ENCODE measurements at regions not wholly inside any gene's neighbourhood (a gene's known extent, or its start where the extent isn't known, plus 50 kb on each side); places are given as distances from the start of the nearest gene placed in this dataset.

DNA sequence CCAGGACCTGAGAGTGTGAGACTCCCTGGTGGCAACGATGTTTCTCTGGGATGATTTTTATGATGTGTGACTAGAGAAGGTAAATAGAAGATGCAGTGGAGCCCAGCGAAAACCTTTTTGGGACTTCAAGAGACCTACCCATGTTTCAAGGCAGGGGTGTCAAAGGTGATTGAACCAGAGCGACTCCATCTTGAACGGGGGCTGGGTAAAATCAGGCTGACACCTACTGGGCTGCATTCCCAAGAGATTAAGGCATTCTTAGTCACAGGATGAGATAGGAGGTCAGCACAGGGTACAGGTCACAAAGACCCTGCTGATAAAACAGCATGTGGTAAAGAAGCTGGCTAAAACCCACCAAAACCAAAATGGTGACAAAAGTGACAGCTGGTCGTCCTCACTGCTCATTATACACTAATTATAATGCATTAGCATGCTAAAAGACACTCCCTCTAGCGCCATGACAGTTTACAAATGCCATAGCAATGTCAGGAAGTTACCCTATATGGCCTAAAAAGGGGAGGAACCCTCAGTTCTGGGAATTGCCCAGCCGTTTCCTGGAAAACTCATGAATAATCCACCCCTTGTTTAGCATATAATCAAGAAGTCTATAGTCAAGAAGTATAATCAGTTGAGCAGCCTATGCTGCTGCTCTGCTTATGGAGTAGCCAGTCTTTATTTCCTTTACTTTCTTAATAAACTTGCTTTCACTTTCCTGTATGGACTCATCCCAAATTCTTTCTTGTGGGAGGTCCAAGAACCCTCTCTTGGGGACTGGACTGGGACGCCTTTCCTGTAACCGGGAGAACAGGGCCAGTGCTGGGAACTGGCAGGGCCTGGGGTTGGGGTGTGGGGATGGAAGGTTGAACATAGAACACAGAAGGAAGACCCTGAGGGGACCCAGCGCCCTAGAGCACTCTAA is 526.4 kb downstream of the QKI start:
- DNase-seq, result no peak

DNA sequence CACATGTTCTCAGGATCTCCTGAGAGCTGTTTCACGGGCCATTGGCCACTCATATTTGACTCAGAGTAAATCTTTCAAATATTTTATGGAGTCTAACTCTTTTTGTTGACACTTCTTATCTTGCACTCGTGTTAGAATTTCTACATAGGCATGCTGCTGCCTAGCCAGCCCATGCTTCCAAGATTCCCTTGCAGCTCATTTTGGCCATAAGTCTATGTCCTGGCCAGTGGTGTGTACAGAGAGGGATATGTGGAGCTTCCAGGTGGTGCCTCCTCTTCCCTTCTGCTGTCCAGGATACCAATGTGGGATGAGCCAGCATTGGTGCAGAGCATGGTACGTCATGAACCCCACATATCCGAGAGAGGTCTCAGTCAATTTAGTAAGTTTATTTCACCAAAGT is 522.6 kb downstream of the QKI start:
- DNase-seq, result no peak

- no peak for DNase-seq
Observed at GRCh38 chr6:163935158-163935762, 520.7 kb downstream of the QKI start.

- no peak for DNase-seq
Observed at GRCh38 chr6:163930012-163930411, 515.5 kb downstream of the QKI start.

GRCh38 chr6:163929538-163929937 is 515.0 kb downstream of the QKI start:
- no peak for DNase-seq

DNA sequence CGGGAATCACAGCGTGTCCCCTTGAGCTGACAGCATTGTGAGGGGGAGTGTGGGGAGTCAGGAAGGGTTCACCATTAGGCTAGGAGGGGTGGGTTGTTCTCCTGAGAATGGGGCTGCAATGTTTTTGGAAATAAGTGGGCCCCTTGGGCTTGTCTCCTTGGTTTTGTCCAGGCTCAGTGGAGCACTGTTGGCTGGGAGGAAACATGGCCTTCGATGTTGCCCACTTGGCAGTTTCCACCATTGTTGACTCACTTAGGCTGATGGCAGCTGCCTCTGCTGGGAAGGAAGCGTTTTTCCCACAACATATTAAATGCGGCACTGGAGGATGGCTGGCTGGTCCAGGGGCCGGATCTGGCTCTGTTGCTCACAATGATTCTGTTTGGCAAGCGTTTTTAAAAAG is 512.1 kb downstream of the QKI start:
- DNase-seq, result no peak

DNA sequence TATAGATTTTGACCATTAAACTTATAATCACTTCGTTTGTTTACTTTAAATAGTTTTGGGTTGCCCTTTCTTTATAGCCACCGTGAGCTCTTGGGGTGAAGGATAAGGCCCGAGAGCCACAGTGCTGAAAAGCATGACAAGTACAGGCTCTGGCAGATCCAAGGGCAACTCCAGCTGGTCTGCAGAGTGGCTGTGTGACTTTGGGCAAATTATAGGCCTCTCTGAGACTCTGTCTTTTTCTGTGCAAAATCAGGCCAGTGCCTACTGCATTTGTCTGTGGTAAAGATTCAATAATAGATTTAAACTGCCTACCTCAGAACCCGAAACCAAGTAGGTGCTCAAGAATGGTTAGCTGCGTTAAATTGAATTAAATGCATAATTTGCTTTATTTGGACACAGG is 511.3 kb downstream of the QKI start:
- no peak for DNase-seq

DNA sequence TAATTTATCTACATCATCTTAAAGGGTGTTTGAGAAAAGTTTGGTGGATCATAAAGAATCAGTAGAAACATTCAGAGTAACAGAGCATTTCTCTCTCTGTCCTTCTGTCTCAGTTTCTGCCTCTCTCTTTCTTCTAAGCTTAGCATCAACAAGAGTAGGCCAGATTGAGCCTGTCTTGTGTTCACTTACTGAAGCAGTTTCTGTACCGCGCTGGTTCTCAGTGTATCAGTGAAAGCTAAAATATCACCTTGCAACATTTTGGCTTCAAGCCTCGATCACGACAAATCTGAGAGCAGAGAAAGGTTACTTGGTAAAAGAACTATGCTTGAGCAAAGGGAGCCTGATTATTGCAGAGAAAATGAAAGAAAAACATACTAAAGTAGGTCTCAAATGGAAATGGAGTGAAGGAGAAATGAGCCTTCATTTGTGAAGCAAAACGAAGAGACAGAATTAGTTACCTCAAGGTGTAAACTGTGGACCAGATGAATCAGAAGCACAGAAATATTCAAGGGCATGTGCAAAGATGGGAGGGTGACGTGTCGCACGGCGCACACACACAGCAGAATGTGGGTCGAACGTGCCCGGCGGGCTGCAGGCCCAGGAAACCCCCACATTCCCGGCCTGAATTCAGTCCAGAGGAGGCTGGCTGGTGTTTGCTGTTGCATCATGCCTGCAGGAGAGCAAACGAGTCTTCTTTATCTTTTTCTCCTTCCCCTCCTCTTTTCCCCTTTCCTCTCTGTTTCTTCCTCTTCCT is 509.3 kb downstream of the QKI start:
- no peak for DNase-seq

DNA sequence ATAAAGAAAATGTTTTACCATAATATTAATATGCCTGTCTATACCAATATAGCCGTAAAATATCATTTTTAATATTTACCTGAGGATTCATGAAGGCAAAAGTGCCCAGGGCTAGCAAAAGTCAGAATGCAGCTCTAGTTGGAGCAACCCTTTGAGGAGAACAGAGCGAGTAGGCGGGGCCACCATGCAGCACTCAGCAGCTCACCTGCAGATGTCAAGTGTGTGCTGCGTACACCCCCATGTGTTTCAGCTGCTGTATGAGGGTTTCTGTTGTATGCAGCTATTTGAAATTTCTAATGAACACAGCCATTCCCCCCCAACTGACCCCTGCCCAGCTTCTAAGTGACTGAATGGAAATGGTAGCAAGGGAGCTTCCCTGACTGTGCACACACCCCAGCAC is 508.0 kb downstream of the QKI start:
- DNase-seq, result no peak

DNA sequence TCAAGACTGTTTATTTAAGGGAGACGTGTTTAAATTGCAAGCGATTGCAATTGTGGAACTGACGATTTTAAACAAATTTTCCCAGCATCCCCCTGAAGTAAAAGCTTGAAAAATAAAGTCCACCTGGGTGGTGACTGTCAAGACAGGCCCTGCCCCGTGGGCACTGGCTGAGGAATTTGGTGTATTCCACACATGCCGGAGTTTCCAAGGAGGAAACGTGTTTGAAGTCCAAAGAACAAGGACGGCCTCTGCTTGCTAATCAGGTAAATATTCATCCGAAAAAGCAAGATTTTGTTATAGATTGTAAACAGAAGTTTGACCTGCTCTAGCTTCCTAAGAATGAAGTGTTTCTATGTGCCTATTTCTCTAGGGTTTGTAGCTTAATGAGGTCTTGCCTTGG is 505.1 kb downstream of the QKI start:
- DNase-seq, result no peak

DNA sequence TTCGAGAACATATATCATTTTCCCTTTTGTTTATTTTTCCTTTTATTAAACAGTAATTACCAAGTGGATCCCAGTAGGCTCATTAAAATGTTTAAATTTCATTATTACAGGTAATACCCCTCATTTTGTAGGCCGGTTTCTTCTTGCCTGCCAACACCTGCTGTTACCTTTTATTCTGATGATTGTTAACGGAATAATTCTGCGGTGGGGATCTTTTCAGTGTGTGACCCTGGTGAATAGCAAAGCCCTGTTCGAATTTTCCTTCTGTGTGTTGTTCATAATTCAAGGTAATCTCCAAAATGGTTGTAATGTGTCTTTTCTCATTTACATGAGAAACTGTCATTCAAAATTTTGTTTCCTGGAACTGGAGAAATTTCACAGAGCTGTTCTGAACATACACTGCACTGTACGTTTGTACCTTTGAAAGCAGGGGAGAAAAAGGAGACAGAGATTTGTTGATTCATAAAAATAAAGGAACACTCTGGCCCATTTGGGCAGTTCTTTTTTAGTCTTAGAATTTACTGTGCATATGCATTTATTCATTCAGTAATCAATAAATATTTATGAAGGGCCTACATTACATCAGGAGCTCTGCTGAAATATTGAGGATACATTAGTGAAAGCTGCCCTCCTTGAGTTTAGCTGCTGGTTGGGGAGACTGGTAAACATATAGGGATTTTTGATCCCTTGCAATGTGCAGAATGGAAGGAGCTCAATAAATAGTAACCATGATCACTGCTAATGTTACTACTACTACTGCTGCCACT is 502.0 kb downstream of the QKI start:
- no peak for DNase-seq

DNA sequence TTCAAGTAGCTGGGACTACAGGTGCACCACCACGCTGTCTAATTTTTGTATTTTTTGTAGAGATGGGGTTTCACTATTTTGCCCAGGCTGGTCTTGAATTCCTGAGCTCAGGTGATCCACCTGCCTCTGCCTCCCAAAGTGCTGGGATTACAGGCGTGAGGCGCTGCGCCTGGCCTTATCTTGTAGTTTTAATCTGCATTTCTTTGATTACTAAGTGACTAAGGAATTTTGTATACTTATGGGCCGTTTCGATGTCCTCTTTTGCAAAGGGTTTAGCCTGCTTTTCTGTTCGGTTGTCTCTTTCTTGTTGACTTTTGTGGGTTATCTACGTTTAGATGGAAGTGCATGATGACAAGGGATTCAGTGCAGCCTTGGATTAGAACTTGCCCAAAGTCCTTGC is 500.6 kb downstream of the QKI start:
- DNase-seq, result no peak

DNA sequence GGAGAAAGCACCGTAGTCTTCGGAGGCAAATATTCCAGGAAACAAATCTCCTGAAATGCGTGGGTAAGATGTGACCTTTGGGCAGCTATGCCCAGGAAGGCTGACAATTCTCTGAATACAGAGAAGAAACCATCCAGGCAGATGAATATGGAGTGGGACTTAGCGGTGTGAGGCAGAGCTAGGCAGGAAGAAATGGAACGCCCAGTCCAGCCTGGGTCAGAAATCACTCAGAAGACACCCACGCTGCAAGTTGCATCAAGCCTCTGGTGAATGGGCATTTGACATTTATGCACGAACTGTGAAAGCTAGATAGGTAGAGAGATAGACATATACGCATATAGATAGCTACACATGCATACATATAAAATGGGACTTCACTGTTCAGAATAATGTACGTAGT is 498.5 kb downstream of the QKI start:
- DNase-seq, result no peak

DNA sequence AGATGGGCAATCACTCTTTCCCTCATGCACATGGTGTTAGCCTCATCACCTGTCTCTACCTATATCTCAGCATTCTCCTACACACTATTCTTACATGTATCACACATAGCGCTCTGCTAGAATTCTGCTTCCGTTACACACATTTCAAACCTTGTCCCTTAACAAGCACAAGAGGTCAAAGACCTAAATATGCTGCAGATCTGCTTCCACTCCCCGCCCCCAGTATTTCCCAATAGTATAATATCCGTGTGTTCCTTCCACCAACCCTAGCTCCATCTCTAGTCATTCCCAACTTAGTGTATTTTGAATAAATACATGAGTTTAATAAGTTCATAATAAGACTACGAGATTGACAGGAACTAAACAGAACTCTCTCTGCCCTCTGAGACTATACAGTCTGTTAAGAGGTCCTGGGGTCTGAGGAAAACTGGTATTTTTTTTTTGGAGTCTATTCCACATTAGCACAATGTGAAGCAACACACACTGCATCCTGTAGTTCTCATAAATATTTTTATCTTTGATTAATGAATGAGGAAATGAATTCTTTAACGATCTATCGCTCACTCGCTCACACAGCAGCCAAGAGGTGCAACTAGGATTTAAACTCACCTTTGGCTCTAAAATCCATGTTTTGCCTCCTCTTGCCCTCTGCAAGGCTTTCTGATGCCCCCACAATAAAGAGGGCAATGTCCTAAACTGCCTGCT is 491.6 kb downstream of the QKI start:
- DNase-seq, result no peak

- DNase-seq, result no peak
Observed at GRCh38 chr6:163904186-163904585, 489.7 kb downstream of the QKI start.

DNA sequence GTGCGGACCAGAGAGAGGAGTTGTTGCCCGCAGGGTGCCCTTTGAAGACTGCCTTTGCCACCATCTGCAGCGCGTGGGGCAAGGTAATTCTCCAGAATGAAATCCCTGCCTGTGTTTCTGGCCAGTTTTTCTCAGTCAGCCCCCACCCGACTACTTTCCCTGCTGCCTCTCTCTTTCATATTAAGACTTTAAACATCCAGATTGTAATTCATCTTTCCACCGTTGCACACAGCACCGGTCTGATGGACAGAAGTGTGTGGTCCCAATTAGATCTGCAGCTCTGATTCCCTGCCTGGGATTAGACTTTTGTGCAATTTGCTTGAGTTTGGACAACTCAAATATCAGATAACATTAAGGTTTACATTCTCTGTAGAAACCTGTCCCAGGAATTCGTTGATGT is 489.0 kb downstream of the QKI start:
- no peak for DNase-seq

DNA sequence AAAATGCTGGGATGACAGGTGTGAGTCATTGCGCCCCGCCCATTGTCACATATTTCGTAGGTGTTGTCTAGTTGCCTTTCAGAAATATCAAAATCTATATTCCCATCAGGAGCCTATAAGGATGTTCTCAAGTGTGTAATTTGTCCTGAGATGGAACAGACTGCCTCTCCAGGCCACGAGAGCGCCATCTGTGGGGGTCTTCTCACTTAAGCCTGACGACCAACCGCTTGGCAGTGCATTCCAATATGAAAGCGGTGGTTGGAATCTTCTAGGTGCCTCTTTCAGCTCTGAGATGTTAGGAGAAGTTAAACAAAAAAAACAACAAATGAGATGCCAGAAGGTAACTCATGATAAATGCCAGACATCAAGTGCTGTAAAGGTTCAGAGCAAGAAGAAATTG is 488.5 kb downstream of the QKI start:
- DNase-seq, result no peak

DNA sequence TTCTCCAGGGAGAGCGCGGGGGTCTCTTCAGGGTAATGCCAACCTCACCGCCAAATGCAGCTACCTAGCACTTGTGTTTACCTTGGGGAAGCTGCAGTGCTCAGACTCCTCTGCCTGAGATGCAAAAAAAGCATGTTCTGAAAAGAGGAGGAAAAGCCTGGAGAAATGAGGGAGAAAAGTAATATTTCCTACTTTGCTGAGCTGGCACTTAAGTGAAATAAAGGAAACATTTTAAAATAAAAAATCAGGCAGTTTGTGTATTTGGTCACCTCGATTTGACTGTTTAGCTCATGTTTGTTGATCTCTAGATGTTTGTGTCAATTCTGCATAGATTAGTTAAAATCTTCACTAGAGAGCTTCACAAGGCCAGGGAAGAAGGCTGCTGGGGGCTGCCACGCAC is 487.2 kb downstream of the QKI start:
- DNase-seq, result no peak

DNA sequence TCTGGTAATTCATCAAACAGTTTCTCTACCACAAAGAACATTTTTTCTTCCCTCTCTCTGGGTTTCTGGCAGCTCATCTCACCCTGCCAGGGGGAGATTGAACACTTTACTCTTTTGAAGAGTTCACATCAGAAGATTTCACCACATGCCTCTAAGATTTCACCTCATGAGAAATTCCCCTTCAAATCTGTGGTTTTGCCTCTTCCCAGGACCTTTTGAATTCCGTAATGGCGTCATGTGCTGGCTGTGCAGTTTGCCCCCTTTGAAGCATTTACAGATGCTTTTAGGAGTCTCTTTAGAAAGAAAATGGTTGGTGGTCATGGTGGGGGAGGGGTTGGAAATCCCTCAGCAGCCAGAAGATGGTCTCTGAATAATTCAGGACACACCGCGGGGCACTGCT is 486.1 kb downstream of the QKI start:
- no peak for DNase-seq

DNA sequence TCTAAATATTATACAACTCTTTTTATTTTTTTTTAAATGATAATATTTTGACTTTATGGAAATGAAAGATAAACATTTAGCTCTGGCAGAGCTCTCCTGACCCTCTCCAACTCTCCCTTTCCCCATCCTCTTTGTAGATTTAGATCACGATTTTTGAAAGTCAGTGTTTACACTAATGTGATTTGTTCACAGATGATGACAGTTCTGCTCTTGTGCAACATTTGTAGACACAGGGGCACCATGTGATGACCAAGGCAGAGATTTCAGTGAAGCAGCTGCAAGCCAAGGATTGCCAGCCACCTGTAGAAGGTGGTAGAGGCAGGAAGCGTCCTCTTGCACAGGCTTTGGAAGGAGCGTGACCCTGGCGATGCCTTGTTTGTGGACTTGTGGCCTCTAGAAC is 483.2 kb downstream of the QKI start:
- no peak for DNase-seq

DNA sequence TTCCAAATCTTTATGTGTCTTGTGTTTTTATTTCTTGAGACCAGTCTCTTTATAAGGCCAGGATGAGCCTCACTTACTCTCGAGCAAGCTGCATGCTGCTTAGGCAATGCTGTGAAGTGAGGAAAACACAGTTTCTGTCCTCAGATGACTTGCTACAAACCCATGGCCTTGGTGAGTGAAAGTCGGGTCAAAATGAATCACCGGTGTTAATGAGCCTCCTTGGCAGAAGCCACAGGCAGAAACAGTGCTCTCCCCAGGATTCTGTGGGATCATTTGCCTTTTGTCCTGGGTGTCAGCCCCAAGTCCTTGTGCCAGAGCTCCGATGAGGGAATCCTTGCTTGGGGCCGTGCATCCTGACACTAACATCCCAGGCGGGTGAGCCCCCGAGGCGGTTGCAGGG is 482.5 kb downstream of the QKI start:
- no peak for DNase-seq

DNA sequence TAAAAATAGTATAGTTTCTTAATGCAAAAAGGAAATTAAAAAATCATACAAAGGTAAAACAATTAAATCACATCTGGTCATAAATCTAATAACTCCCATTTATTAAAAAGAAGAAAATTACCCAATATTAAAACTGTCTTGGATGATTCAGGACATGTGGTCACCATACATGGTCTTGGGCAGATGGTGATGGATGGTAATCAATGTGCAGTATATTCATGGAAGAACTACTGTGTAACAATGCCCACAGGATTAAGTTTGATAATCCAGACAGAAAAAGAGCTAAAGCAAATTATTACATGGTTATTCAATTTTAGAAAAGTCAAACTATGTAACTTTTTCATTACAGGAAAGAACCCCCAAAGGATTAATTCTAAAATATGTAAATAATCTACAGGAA is 480.6 kb downstream of the QKI start:
- DNase-seq, result no peak
